Parathyroid adenoma (tissue), 2 donors: ENCODE measurements at regions not wholly inside any gene's neighbourhood (a gene's known extent, or its start where the extent isn't known, plus 50 kb on each side); places are given as distances from the start of the nearest gene placed in this dataset.

Source experiments
- H2AFZ ChIP-seq: fragments of 300-600 bp; sonication (generic); one replicate; pipeline ENCODE4 v1.7.0; 2017; ENCODE audit warnings: antibody characterized with exemption, mild to moderate bottlenecking
- H3K27ac ChIP-seq: fragments of 300-600 bp; sonication (generic); one replicate; pipeline ENCODE4 v1.7.0; 2017
- H3K27me3 ChIP-seq: fragments of 300-600 bp; sonication (generic); one replicate; pipeline ENCODE4 v1.7.0; 2017; ENCODE audit warnings: low read length; ENCODE audit not compliant: control insufficient read depth, insufficient read depth
- H3K36me3 ChIP-seq: fragments of 300-600 bp; sonication (generic); one replicate; pipeline ENCODE4 v1.7.0; 2017; ENCODE audit warnings: low read length; ENCODE audit not compliant: control insufficient read depth, insufficient read depth
- H3K4me1 ChIP-seq: fragments of 300-600 bp; sonication (generic); one replicate; pipeline ENCODE4 v1.7.0; 2017; ENCODE audit warnings: control low read depth
- H3K4me2 ChIP-seq: fragments of 300-600 bp; sonication (generic); one replicate; pipeline ENCODE4 v1.7.0; 2017; ENCODE audit warnings: low read length
- H3K4me3 ChIP-seq: fragments of 300-600 bp; sonication (generic); one replicate; pipeline ENCODE4 v1.7.0; 2017; ENCODE audit warnings: low read depth, low read length
- H3K79me2 ChIP-seq: fragments of 300-600 bp; sonication (generic); one replicate; pipeline ENCODE4 v1.7.0; 2017; ENCODE audit warnings: control low read depth
- H3K9ac ChIP-seq: fragments of 300-600 bp; sonication (generic); one replicate; pipeline ENCODE4 v1.7.0; 2017; ENCODE audit warnings: mild to moderate bottlenecking
- H3K9me3 ChIP-seq: fragments of 300-600 bp; sonication (generic); one replicate; pipeline ENCODE4 v1.7.0; 2017; ENCODE audit warnings: low read length; ENCODE audit not compliant: control insufficient read depth
- CTCF ChIP-seq: fragments of 300-600 bp; sonication (generic); IDR thresholded peaks from one replicate; pipeline ENCODE4 v1.7.0; 2017; ENCODE audit warnings: antibody characterized with exemption, mild to moderate bottlenecking
- donor health status: primary hyperparathyroidism.

GRCh38 chr21:38965241-38965640 lies 159.5 kb downstream of the ETS2 start:
- no peak for TF ChIP-seq CTCF
- no peak overlapping the region for H3K4me3 ChIP-seq
- H3K4me2 ChIP-seq = no peak overlapping the region
- H3K79me2 ChIP-seq = no peaks in the 10 kb centered on the region
- peaks cover 19% of the 10 kb centered on the region for H3K4me1 ChIP-seq
- no peak overlapping the region for H2AFZ ChIP-seq
- H3K27ac ChIP-seq = peak overlapping the region; percentile 91
- H3K9me3 ChIP-seq = no peaks in the 10 kb centered on the region
- no peak overlapping the region for H3K9ac ChIP-seq
- no peaks in the 10 kb centered on the region for H3K36me3 ChIP-seq
- H3K27me3 ChIP-seq = no peaks in the 10 kb centered on the region

- H3K27ac ChIP-seq = no peak overlapping the region
- H3K4me3 ChIP-seq = no peak overlapping the region
- H3K36me3 ChIP-seq = no peaks in the 10 kb centered on the region
- no peak overlapping the region for H3K4me2 ChIP-seq
- TF ChIP-seq CTCF = no peak
- H3K4me1 ChIP-seq = peaks cover 37% of the 10 kb centered on the region
- H3K79me2 ChIP-seq = no peaks in the 10 kb centered on the region
- H3K9me3 ChIP-seq = no peaks in the 10 kb centered on the region
- H2AFZ ChIP-seq = no peak overlapping the region
- no peak overlapping the region for H3K9ac ChIP-seq
- no peaks in the 10 kb centered on the region for H3K27me3 ChIP-seq
Measured at GRCh38 chr21:38963006-38963405, 157.3 kb downstream of the ETS2 start.

GRCh38 chr21:38960251-38960650 lies 154.5 kb downstream of the ETS2 start:
- H3K79me2 ChIP-seq = no peaks in the 10 kb centered on the region
- peak overlapping the region; percentile 27 for H3K4me2 ChIP-seq
- no peak overlapping the region for H3K9ac ChIP-seq
- H3K27me3 ChIP-seq = no peaks in the 10 kb centered on the region
- no peak for TF ChIP-seq CTCF
- H3K27ac ChIP-seq = peak overlapping the region; percentile 97
- peaks cover 30% of the 10 kb centered on the region for H3K4me1 ChIP-seq
- no peak overlapping the region for H3K4me3 ChIP-seq
- H3K36me3 ChIP-seq = no peaks in the 10 kb centered on the region
- H2AFZ ChIP-seq = no peak overlapping the region
- H3K9me3 ChIP-seq = no peaks in the 10 kb centered on the region

GRCh38 chr21:38959692-38960061 lies 153.9 kb downstream of the ETS2 start:
- Histone ChIP-seq H3K79me2 (no peaks in the 10 kb centered on the region), H3K27ac (peak overlapping the region; percentile 97), H3K9me3 (no peaks in the 10 kb centered on the region), H3K9ac (no peak overlapping the region), H3K4me3 (no peak overlapping the region), H2AFZ (peak overlapping the region; percentile 48), H3K4me2 (peak overlapping the region; percentile 27), H3K27me3 (no peaks in the 10 kb centered on the region), H3K36me3 (no peaks in the 10 kb centered on the region), H3K4me1 (peaks cover 30% of the 10 kb centered on the region)
- TF ChIP-seq CTCF = no peak

- Histone ChIP-seq H3K36me3 (no peaks in the 10 kb centered on the region), H3K27me3 (no peaks in the 10 kb centered on the region), H3K9me3 (no peaks in the 10 kb centered on the region), H2AFZ (peak overlapping the region; percentile 48), H3K79me2 (no peaks in the 10 kb centered on the region), H3K4me3 (no peak overlapping the region), H3K9ac (no peak overlapping the region), H3K4me2 (no peak overlapping the region), H3K27ac (peak overlapping the region; percentile 97), H3K4me1 (peaks cover 29% of the 10 kb centered on the region)
- no peak for TF ChIP-seq CTCF
Measured at GRCh38 chr21:38958940-38959691, 153.4 kb downstream of the ETS2 start.
